ENCODE measurements at regions not wholly inside any gene's neighbourhood (a gene's known extent, or its start where the extent isn't known, plus 50 kb on each side); places are given as distances from the start of the nearest gene placed in this dataset.

DNA sequence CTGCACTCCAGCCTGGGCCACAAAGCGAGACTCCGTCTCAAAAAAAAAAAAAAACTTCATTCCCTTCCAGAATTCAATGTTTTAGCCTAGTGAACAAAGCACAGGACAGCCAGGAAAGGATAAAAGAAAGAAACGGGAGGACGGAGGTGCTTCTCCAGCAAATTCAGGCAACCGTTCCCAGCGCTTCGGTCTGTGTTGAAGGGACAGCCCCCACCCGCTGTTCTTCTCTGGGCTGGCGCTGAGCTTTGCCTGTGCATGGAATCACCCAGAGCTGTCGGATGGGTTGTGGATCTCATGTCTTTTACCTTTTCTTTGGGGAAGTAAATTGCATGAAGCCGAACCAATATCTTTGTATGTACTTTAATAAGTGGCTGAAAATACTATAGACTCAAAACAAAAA, 248.4 kb upstream of the IRX2 start:
- no peak for TF ChIP-seq POLR2A (IDR thresholded peaks at IDR 0.05)
- TF ChIP-seq, protein P1, sequence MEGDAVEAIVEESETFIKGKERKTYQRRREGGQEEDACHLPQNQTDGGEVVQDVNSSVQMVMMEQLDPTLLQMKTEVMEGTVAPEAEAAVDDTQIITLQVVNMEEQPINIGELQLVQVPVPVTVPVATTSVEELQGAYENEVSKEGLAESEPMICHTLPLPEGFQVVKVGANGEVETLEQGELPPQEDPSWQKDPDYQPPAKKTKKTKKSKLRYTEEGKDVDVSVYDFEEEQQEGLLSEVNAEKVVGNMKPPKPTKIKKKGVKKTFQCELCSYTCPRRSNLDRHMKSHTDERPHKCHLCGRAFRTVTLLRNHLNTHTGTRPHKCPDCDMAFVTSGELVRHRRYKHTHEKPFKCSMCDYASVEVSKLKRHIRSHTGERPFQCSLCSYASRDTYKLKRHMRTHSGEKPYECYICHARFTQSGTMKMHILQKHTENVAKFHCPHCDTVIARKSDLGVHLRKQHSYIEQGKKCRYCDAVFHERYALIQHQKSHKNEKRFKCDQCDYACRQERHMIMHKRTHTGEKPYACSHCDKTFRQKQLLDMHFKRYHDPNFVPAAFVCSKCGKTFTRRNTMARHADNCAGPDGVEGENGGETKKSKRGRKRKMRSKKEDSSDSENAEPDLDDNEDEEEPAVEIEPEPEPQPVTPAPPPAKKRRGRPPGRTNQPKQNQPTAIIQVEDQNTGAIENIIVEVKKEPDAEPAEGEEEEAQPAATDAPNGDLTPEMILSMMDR (IDR thresholded peaks at IDR 0.05), result no peak

All from tibial nerve (tissue), 3 donors.